ENCODE measurements at regions not wholly inside any gene's neighbourhood (a gene's known extent, or its start where the extent isn't known, plus 50 kb on each side); places are given as distances from the start of the nearest gene placed in this dataset.

GRCh38 chr6:153621491-153621890 is 417.5 kb upstream of the OPRM1 start:
- DNase-seq, result no peak

GRCh38 chr6:153621070-153621469 is 418.0 kb upstream of the OPRM1 start:
- no peak for DNase-seq

GRCh38 chr6:153618371-153619322 is 420.4 kb upstream of the OPRM1 start:
- DNase-seq, result no peak

- no peak for DNase-seq
Observed at GRCh38 chr6:153616506-153616905, 422.5 kb upstream of the OPRM1 start.

- DNase-seq, result no peak
Observed at GRCh38 chr6:153613719-153614455, 425.2 kb upstream of the OPRM1 start.

- no peak for DNase-seq
Observed at GRCh38 chr6:153602401-153602800, 436.6 kb upstream of the OPRM1 start.

GRCh38 chr6:153599901-153600300 is 439.1 kb upstream of the OPRM1 start:
- DNase-seq, result no peak

GRCh38 chr6:153595903-153596302 is 443.1 kb upstream of the OPRM1 start:
- DNase-seq, result no peak

- DNase-seq, result no peak
Observed at GRCh38 chr6:153594871-153595270, 444.2 kb upstream of the OPRM1 start.

- no peak for DNase-seq
Observed at GRCh38 chr6:153591159-153591558, 447.9 kb upstream of the OPRM1 start.

GRCh38 chr6:153590411-153590810 is 448.6 kb upstream of the OPRM1 start:
- DNase-seq, result no peak

- DNase-seq, result no peak
Observed at GRCh38 chr6:153588330-153588729, 450.7 kb upstream of the OPRM1 start.

- no peak for DNase-seq
Observed at GRCh38 chr6:153583685-153584084, 452.6 kb upstream of the RGS17 start.

- DNase-seq, result no peak
Observed at GRCh38 chr6:153580776-153581175, 449.7 kb upstream of the RGS17 start.

GRCh38 chr6:153575528-153575927 is 444.4 kb upstream of the RGS17 start:
- no peak for DNase-seq

GRCh38 chr6:153574231-153574630 is 443.1 kb upstream of the RGS17 start:
- no peak for DNase-seq

GRCh38 chr6:153572371-153572770 is 441.3 kb upstream of the RGS17 start:
- DNase-seq, result no peak

- DNase-seq, result no peak
Observed at GRCh38 chr6:153568628-153569027, 437.5 kb upstream of the RGS17 start.

- no peak for DNase-seq
Observed at GRCh38 chr6:153564803-153565202, 433.7 kb upstream of the RGS17 start.

- no peak for DNase-seq
Observed at GRCh38 chr6:153563001-153563400, 431.9 kb upstream of the RGS17 start.

GRCh38 chr6:153553627-153554026 is 422.5 kb upstream of the RGS17 start:
- DNase-seq, result no peak

- no peak for DNase-seq
Observed at GRCh38 chr6:153539602-153540001, 408.5 kb upstream of the RGS17 start.

- no peak for DNase-seq
Observed at GRCh38 chr6:153538491-153538890, 407.4 kb upstream of the RGS17 start.

GRCh38 chr6:153537422-153537821 is 406.3 kb upstream of the RGS17 start:
- no peak for DNase-seq

Measured in activated CD4-positive, alpha-beta T cell treated with anti-CD3 and anti-CD28 coated beads for 48 hours (primary cell).